ENCODE measurements at regions not wholly inside any gene's neighbourhood (a gene's known extent, or its start where the extent isn't known, plus 50 kb on each side); places are given as distances from the start of the nearest gene placed in this dataset.

- TF ChIP-seq CTCF (IDR thresholded peaks at IDR 0.05) (no peak), POLR2A (IDR thresholded peaks at IDR 0.05) (no peak)
Observed at GRCh38 chr18:39366656-39367055, 1801.1 kb upstream of the CELF4 start.
